Stimulated activated CD8-positive, alpha-beta memory T cell treated with anti-CD3 and anti-CD28 coated beads, Interleukin-2, amount 100 ng/mL, for 48 hours (primary cell): ENCODE measurements at regions not wholly inside any gene's neighbourhood (a gene's known extent, or its start where the extent isn't known, plus 50 kb on each side); places are given as distances from the start of the nearest gene placed in this dataset.

Experiments
- DNase-seq, 2 donors: peaks; one replicate each; pipeline ENCODE4 v3.0.0-alpha.2; 2020; ENCODE audit warnings: low read depth in 2 of 2

DNA sequence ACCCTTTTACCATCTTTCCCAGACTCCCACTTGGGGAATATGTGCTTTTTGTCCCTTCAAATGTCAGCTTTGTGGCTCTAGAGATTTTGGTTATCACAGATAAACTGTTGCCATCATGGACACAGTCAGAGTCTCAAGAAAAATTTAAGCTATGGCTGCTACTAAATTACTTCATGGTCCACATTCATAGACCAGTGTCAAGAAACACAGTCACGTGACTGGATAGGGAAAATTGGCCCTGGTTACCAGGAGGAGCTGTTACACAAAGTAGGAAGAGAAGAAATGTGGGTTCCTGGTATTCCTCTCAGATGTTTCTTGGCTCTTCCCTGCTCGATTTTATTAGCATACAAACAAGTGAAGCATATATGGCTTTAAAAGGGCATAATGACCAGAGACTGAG is 348.9 kb downstream of the NDFIP2 start:
- DNase-seq: no peak

DNA sequence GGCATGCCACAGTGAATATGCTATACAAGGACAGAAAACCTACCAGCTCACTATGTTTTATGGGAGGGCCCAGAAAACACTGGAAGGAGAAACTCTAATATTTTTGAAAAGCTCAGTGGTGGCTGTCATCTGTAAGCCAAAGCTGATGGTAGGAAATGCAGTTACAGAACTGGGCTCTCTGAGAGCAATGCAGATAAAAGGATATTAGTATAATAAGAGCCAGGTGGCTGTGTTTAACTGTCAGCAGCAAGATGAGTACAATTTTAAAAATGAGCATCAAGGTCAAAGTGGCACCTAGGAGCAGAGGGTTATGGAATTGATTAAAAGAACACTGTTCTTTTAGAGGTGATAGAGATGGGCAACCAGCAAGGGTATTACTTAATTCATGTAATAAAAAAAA is 345.0 kb downstream of the NDFIP2 start:
- no peak for DNase-seq

DNA sequence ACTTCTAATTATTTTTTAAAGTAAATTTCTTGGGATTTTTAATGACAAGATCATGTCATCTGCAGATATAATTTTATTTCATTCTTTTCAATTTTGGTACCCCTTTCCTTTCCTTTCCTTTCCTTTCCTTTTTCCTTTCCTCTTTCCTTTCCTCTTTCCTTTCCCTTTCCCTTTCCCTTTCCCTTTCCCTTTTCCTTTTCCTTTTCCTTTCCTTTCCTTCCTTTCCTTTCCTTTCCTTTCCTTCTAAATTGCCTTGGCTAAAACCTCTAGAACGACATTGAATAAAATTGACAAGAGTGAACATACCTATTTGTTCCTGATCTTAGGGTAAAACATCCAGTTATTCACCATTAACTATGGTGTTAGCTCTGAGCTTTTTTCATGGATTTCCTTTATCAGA is 334.1 kb downstream of the NDFIP2 start:
- no peak for DNase-seq

DNA sequence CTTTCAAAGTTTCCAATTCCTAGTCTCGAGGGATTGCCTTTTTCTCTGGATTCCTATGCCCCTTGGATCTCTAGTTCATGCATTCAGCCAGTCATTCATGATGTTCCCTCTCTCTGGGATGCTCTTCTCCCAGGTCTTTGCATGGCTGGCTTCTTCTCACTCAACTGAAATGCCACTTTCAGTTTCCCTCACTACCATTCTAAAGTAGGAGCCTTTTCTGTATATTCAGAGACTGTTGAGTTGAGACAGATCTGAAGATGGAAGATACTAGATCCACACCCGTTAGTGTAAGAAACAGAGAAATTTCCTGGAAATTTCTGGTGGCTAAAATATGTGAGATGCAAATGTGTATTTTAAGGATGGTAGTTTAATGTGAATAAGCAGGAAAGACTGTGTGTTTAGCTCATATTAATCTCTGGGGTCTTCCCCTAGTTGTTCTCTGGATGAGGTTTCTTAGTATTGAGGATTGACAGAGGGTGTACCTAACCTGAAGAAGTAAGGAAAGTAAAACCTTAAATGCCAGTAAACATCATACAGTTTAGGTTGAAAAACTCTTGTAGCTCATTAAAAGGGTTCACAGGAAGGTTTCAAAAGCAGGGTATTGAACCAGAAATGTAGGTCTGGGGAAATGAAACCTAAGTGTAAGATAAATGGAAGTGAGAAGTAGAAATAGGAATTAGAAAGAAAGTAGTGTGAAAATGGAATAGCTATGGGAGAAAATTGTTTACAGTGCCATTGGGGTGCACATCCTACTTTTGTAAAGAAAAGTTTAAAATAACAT is 331.3 kb downstream of the NDFIP2 start:
- no peak for DNase-seq

DNA sequence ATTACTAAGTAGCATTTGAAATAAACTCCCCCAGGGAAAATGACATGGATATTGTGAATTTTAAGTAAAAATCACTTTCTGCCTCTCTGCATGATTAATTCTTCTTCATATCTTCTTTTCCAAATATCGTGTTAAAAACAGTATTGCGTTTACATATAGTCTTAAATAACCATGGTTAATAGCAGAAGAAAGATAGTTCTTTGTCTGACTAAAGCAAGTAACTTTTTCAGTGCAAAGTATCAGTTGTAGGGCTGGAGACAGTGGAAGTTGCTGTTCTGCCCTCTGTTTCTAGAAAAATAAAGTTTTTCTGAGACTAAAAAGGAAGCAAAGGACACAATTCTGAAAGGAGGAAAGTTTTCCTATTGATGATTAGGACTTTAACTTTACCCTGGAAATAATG is 330.2 kb downstream of the NDFIP2 start:
- DNase-seq: no peak

DNA sequence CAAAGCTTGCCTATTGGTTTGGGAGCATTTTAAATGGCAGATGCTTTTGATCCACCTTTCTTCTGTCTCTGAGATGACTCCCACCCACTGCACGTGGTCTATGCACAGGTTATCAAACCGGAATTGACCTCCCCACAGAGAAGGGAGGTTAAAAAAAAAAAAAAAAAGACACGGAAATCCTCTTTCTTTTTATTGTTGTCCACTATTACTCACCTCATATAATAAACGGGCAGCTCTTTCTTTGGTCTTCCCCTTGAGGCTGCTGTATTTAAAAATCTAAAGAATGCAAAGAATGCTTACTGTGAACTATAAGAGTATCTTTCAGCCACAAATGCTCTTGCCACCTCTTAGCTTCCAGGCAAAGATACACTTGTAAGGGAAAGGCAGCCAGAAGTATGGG is 329.7 kb downstream of the NDFIP2 start:
- no peak for DNase-seq

- DNase-seq: no peak
These were observed 329.1 kb downstream of the NDFIP2 start for GRCh38 chr13:79810018-79810417.

DNA sequence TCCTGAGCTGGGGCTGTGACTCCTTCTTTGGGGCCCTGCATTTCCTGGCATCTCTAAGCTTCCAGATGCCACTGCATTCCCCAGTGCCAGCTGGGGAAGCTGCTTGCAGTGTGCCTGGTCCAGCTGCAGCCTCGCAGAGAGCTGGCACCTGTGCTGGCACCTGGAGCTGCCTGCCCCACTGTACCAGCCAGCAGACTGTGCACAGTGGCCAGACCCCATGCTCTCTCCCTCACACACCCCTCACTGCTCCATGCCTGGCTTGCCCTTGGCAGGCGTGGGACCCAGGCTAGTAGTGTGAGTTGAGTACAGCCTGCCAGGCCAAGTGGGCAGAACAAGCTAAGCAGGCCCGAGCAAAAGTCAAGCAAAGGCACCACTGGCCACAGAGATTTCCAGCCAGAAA is 327.5 kb downstream of the NDFIP2 start:
- DNase-seq: no peak

- no peak for DNase-seq
These were observed 326.6 kb downstream of the NDFIP2 start for GRCh38 chr13:79807554-79807953.

DNA sequence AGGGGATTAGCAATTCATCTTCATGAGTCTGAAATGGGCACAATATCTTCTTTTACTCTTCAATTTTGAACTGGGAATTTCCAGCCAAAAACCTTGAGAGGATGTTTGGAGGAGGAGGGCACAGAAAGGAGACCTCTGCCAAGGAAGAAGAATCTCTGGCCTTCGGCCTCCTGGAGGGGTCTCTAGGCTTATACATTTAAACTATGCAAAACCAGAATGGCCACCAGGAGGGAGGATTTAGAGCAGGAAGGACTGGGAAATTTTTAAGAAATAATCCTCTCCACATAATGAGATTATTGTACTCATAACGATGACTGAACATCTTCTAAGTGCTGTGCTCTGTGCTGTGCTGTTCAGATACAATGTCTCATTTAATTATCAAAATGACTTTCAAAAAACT is 325.9 kb downstream of the NDFIP2 start:
- no peak for DNase-seq

GRCh38 chr13:79805317-79805716 is 324.4 kb downstream of the NDFIP2 start:
- no peak for DNase-seq

DNA sequence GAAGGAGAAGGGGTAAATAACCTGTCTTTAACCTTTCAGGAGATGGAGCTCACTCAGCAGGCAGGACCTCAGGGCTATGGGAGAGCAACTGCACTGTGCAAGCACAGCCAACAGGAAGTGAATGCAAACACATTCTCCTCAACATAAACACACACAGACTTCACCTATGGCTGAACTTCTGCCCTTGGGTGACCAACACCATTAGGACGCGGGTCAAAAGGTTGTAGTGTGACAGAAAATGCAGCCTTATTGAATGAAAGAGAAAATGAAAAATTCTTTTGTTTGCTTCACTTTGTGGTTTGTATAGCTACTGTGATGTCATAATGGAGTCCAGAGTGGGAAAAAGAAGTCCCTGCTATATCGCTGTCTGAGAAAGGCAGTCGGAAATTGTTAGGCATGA is 323.0 kb downstream of the NDFIP2 start:
- no peak for DNase-seq

GRCh38 chr13:79803296-79803695 is 322.3 kb downstream of the NDFIP2 start:
- no peak for DNase-seq

GRCh38 chr13:79802389-79803085 is 321.6 kb downstream of the NDFIP2 start:
- no peak for DNase-seq

DNA sequence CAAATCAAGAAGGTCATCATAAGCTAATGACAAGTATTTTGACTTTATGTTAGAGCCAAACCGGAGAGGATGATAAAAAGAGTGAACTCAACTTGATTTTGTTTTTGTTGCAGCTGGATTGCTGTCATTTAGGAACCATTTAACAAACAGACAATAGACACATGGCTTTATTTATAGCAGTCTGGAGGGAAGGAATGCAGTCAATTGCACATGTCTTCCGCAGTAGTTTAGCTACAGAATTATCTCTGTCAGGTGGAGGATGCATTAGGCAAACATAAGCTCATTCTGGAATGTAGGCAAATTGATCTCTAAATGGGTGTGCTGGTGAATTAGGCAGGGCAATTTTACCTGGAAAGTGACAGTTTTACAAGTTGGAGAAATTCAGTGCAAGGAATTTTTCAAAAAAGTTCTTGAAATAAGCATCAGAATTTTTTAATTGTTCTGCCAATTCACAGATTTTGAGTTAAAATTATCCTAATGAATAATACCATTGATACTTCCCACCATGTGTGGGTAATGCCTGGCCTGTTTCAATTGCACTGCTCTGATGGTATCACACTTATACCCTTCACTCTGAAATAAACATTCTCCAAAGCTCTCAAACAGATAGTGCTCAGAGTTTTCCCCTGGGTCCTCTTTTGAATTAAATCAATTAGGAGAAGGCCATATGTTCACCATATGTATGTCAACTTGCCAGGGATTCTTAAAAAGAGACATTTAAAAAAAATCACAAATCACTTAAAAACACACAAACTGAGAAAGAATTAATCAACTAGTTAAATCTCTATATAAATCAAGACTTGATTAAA is 318.3 kb downstream of the NDFIP2 start:
- DNase-seq: no peak

DNA sequence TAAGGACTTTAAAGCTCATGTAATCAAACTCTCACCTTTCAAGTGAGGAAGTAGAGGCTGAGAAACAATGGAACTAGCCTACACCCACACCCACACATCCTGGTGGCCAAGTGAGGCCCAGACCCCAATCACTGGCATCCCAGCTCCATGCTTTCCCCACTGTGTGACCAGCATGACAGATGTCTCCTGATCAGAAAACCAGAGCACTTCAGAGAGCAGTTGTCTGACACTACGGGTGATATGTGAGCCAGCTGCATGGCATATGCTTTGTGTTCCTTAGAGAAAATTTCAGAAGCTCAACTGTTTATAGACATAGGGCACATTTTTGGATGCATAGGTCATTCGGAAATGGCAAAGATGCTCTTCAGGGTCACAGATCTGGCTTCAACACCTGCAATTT is 315.2 kb downstream of the NDFIP2 start:
- DNase-seq: no peak

- no peak for DNase-seq
These were observed 314.0 kb downstream of the NDFIP2 start for GRCh38 chr13:79794931-79795330.

DNA sequence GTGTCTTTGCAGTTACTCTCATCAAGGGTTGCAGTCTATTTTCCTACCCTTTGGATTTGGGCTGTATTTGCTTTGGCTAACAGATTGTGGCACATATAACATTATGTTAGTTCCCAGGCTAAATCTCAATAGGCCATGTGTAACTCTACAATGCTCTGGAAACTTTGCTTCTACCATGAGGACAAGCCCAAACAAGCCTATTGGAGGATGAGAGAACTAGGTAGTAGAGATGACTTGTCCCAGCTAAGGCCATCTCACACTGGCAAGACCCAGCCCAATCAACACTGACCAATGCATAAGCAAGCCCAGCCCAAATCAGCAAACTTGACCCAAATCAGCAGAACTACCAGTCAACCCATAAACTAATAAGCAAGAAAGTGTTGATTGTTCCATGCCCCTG is 311.8 kb downstream of the NDFIP2 start:
- no peak for DNase-seq

DNA sequence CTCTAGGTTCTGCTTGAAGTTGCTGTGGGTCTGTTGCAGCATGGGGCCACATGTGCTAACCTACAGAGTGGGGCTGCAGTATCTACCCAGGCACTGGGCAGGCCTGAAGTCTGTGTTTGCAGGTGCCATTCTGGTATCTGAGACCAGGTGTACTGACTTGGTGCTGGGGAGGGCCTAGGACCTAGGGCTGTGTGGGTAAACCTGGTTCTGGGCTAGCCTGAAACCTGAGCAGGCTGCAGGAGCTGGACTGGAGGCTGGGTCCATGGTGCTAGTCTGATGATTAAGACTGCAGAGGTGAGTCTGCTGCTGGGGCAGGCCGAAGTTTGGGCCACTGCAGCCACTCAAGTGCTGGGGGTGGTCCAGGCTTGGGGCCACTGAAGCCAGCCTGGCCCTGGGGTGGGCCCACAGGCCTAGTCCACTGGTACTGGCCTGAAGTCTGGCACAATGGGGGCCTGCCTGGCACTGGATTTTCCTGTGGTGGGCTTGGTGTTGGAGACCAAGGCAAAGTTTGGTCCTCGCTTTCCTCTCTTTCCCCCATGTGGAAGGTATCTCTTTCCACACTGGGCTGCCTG is 310.6 kb downstream of the NDFIP2 start:
- no peak for DNase-seq

GRCh38 chr13:79786176-79786575 is 305.2 kb downstream of the NDFIP2 start:
- no peak for DNase-seq

GRCh38 chr13:79782541-79783205 is 301.7 kb downstream of the NDFIP2 start:
- no peak for DNase-seq
